CD4-positive, alpha-beta T cell treated with Interleukin-12 subunit alpha and Interleukin-12 subunit beta, for 1 hour (primary cell): ENCODE measurements at regions not wholly inside any gene's neighbourhood (a gene's known extent, or its start where the extent isn't known, plus 50 kb on each side); places are given as distances from the start of the nearest gene placed in this dataset.
"Not testable (repeated sequence)": the region's sequence is repeated elsewhere in the genome, so short reads cannot be mapped to it uniquely, and the experiment has no call there.

Experiments used
- DNase-seq: peaks from one replicate; pipeline ENCODE4 v3.0.0-alpha.2; 2020

DNA sequence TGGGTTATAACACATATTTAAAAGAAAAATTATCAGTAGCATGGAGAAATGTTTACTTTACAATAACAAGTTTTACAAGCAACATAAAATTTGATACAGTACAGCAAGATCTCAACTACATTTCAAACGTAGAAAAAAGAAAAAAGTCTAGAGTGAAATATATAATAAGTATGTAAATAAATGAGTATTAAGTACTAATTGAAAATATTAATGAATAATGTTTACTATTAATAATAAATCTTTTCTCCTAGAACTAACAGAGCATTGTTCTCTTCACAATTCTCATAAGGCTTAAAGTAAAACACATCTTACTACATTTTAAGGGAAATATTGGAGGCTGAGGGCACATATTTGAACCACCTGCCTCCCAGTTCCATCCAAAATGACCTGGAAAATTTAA is 72.1 kb downstream of the TMEM212 start:
- no peak for DNase-seq

DNA sequence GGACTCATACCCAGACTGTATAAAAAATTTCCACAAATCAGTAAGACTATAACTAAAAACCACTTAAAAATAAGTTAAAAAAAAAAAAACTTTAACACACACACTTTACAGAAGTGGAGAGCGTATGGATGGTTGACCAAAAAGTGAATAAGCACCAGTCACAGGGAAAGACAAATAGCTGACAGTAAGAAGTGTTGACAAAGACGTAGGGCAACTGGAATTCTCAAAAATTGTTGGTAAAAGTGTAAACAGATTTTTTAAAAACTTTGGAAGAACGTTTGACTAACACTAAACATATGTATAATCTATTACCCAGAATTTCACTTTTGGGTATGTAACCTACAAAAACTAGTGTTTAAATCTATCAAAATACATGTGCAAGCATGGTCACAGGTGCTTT is 73.7 kb downstream of the TMEM212 start:
- no peak for DNase-seq

DNA sequence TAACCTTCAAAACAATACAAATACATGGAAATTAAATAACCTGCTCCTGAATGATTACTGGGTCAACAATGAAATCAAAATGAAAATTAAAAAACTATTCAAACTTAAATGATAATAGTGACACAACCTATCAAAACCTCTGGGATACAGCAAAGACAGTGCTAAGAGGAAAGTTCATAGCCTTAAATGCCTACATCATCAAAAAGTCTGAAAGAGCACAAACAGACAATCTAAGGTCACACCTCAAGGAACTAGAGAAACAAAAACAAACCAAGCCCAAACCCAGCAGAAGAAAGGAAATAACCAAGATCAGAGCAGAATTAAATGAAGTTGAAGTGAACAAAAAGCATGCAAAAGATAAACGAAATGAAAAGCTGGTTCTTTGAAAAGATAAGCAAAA is 79.5 kb downstream of the TMEM212 start:
- not testable (repeated sequence) for DNase-seq

DNA sequence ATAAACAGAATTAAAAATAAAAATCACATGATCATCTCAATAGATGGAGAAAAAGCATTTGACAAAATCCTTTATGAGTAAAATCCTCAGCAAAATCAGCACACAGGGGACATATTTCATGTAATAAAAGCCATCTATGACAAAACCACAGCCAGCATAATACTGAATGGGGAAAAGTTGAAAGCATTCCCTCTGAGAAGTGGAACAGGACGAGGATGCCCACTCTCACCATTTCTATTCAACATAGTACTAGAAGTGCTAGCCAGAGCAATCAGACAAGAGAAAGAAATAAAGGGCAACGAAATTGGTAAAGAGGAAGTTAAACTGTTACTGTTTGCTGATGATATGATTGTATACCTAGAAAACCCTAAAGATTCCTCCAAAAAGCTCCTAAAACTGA is 80.5 kb downstream of the TMEM212 start:
- DNase-seq = not testable (repeated sequence)

DNA sequence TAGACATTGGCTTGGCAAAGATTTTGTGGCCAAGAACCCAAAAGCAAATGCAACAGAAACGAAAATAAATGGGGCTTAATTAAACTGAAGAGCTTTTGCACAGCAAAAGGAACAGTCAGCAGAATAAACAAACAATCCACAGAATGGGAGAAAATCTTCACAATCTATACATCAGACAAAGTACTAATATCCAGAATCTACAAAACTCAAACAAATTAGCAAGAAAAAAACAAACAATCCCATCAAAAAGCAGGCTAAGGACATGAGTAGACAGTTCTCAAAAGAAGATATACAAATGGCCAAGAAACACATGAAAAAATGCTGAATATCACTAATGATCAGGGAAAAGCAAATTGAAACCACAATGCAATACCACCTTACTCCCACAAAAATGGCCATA is 81.7 kb downstream of the TMEM212 start:
- DNase-seq = not testable (repeated sequence)

DNA sequence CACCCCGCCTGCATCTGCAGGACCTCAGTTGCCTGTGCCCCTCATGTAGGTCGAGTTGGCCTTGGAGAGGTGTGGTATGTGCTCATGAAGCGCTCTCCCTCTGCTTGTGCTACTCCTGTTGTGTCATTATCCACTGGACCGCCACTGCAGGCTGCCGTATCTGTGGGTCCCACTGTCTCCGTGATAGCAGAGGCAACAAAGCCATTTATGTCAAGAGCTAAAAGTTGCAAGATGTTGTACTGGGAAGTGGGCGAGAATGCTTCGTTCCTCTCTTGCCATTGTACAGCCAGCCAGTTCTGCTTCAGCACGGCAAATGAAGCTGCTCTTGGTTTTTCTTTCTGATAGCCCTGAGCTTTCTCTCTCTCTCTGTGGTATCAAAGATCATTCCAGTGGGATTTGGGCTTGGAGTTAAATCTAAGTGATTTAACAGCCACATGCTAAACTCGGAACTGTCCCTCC is 89.0 kb downstream of the TMEM212 start:
- no peak for DNase-seq

DNA sequence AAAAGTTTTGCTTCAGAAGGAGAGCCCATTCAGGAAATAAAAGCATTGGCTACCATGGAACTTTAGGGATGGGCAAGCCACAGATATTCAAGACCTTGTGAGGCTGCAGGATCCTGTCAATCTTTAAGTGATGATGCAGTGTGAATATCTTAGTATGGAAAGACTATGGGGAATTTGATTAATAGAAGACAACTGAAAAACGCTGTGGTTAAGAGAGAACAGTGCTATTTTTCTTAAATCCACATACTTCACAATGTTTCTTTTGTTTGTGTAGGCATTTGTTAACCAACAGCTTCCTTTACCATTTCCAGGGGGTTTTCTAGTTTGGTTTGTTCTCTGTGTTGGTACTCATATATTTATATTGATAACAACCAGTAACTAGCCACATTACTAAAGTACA is 90.3 kb downstream of the TMEM212 start:
- no peak for DNase-seq

DNA sequence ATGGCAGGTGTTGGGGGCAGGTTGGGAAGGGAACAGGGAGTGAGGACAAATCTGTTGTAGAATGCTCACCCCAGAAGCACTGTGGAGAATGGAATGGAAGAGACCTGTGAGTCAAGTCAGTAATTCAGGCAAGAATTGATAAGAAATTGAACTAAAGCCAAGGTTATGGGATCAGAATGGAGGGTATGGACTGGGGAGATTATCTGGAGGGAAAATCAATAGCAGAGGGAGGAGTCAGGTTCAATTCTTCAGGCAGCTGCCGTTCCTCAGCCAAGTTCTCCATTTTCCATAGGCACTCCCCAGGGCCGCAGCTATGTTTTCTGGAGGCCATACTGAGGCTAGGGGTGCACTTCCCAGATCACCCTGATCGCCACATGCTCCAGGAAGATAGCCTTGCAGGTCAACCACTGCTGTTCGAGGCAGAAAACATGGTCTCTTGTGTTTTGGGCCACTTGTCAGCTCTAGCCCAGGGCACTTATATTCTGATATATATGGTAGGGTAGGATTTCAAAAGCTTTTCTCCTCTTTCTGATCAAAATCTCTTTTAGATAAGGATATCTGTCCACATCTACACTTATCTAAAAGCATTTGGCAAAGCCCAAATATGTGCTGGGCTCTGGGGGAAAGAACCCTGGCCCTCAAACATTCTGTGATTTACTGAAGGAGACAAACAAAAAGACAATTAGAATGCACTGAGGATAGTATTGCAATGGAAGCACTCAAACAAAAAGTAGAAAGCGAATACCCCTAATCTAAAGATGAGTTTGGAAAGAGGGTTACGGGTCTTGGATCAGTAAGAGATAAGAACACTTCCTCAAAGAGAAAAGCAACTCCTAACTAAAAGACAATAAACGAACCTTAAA is 92.3 kb downstream of the TMEM212 start:
- DNase-seq = no peak

DNA sequence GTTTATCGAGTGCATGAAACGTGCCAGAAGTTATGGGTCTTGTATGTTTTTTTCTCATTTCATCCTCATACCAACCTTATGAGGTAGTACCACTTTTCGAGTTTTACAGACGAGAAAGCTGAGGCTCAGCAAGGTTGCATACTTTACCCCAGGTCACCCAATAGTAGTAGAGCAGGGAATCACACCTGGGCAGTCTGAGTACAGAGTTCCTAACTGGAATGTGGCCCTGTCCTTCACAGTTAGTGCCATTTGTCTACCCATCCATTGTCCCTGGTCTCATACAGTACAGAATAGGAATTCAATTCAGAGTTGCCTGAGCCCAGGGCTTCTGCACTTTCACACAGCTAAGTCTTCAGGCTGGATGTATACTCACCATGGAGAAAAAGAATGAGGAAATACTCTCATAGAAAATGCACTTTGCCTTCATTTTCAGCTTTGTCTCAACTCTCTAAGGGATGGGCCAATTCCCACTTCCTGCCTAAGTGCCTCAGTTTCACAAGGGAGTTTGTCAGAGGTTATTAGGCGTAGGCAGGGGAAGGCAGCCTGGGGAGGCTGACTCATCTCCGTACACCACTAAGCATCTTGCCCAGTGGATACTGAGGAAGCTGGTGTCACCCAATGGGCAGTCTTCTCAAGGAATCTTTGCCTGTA is 93.2 kb downstream of the TMEM212 start:
- no peak for DNase-seq

DNA sequence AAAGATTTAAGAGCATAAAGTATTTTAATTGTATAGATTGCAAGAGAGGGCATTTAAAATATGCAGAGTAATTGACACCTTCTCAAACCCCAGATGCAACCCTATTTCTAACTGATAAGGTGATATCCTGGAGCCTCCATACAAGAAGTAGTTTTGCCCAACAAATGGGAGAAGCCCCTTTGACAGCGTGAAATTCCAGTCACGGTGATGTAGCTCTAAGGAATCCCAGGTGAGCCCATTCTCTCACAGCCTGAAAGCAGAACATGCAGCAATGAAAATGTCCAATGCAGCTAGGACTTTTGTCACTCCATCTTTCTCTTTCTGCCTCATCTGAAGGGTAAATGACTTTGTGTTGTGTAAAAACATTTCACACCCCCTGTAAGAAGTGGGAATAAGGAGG is 96.4 kb downstream of the TMEM212 start:
- no peak for DNase-seq

DNA sequence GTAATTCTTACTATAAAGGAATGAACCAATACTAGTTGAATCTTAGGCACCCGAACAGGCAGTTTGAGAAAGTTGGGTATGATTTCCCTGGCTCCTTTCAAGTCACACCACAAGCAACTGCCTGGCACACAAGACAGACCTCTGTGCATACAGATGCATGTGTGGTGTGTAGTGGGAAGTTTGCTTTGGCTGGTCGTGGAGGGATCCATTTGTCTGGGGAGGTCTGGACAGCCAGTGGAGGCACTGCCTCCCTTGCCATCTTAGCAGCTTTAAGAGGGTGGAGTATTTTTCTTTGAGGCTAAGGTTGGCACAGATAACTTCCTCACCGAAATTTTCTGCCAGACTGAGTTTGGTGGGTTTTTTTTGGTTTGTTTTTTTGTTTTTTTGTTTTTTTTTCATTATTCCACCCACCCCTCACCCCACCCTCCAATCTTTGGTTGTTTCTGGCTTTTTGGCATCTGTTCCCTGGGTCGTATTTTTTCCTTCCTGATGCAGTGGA is 97.1 kb downstream of the TMEM212 start:
- no peak for DNase-seq

DNA sequence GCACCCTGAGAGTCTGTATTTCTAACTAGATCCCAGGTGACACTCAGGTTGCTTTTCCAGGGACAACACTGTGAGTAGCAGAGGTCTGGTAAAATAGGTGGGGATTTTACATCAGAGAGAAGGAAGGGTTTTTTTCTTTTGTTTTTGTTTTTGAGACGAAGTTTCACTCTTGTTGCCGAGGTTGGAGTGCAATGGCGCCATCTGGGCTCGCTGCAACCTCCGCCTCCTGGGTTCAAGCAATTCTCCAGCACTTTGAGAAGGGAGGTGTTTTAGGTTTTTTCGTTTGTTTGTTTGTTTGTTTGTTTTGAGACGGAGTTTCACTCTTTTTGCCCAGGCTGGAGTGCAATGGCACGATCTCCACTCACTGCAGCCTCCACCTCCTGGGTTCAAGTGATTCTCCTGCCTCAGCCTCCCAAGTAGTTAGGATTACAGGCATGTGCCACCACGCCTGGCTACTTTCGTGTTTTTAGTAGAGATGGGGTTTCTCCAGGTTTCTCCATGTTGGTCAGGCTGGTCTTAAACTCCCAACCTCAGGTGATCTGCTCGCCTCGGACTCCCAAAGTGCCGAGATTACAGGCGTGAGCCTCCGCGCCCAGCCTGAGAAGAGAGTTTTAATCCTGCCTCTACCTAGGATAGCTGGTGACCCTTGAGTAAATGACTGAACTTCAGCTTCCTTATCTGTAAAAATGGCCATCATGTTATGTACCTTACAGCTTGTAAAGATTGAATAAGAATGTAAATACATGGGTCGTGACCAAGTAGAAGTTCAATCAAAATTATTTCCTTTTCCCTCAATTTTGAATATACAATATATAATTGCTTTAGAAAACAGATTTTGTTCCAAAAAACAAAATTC is 95.9 kb upstream of the FNDC3B start:
- no peak for DNase-seq

DNA sequence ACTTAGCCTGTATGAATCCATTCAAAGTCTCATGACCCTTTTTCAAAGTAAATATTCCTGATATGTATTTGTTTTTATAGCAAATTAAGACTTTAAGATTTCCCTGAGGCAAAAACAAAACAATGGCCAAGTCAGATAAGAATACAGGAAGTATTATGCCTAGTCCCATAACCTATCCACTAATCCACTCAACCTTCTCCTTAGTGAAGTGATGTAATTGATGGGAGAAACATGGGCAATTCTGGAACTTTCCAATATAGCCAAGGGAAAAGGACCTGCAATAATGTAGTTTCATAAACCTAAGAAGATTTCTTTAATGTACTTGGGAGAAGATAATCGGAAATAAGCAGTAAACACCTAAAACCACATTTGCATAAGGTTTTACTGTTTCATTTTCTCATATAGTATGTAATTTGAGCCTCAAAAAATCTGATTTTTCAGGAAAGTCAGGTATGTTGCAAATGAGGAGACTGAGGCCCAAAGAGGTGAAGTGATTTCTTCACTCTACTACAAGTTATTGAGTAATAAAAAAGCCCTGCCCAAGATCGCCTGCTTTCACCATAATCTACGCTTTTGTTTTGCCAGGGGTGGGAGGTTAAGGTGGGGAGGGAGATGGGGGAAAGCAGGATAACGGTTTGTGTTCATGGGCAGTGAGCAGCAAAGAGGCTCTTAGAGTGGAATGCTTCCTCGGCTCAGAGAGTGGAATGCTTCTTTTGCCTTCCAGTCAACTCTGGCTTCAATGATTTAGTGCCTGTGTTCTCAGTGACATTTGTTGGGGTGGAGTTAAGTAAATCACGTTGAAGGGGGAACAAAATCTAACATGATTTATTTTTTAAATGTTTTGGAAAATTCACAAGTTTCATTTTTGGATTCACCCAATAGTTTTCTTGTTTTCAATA is 95.0 kb upstream of the FNDC3B start:
- no peak for DNase-seq

DNA sequence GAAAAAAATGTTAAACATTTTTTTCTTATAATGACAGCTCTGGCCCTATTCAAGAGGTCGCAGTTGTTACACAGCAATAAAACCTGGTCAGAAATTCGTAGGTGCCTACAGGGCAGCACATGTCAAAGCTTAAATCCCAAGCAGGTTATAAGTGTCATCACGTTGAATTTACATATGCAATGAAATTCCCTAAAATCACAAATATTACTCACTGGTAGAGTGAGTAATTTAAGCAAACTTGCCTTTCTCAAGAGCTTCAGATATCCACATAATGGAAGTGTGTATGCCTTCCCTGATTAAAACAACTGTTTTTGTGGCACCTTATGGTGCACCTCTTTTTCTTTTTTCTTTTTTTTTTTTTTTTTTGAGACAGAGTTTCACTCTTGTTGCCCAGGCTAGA is 90.7 kb upstream of the FNDC3B start:
- no peak for DNase-seq

DNA sequence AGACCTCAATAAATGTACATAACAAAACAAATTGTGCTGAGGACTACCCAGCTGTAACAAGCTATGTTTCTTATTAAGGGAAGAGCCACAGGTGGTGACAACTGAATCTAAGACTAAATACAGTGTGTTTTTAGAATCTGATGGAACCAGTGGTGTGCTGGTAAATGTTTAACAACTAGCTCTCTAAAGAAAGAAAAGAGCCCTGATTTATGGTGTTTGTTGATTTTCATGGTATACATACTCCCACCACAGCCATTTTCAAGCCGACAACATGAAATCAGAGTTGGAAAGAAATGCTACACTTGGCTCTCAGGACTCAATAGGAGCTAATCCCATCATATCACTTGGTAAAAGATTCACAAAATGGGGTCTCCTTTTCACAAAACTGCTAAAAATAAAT is 89.8 kb upstream of the FNDC3B start:
- no peak for DNase-seq

DNA sequence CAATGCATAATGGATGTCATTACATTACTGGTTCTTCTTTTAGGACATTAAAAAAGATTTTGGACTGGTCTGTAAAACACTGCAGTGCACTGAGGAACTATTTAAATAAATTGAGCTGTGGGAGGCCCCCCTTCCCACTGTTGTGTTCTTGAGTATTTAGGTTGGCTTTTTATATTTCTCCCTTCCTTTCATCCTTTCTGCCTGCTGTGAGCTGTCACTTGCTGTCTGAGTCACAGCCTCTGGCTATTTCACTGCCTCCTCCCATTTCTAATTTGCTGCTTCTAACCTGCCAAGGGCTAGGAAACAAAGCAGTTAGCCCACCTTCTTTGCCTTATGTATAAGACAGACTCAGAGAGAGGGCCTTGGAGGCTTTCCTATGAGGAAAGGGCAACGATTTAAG is 89.0 kb upstream of the FNDC3B start:
- DNase-seq = no peak

DNA sequence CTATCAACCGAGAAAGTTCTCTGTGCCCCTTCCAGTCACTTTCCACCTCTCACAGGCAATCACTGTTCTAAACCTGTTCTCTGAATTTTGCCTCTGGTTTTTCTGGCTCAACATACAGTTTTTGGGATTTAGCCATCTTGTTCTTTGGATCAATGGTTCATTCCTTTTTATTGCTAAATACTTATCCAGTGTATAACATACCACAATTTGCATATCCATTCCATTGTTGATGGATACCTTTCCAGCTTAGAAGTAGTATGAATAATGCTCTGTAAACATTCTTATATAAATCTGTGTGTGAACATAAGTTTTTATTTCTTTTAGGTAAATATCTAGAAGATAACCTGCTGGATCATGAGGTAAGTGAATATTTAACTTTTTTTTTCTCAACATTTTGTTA is 87.8 kb upstream of the FNDC3B start:
- no peak for DNase-seq

DNA sequence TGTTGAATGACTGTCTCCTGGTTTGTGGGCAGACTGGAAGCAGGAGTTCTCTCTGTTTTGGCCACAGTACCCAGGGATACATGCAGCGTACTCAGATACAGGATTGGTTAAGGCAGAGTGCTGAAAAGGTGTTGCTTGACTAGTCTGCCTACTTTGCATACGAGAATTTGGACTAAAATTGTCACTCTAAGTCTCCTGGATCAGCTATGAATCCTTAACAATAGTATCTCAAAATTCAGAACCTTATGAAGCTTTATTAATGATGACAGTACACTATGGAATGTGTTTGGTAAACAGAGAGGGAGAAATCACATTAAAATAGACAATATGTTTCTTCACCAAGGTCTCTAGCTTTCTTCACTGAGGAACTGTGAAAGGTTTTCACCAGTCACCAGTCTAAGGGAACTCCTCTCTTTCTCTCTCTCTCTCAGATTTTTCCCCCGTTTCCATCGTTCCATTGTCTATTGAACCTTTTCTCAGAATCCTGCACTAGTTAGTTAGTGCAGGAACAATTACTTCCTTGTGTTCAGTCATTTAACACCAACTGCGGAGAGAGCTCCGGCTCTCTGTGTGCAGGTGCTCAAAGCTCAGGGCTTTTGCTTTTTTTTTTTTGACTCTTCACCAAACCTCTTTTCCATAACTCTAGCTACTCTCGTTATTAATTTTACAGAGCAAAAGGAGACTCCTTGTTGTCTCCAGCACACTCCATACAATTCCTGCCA is 85.9 kb upstream of the FNDC3B start:
- no peak for DNase-seq

DNA sequence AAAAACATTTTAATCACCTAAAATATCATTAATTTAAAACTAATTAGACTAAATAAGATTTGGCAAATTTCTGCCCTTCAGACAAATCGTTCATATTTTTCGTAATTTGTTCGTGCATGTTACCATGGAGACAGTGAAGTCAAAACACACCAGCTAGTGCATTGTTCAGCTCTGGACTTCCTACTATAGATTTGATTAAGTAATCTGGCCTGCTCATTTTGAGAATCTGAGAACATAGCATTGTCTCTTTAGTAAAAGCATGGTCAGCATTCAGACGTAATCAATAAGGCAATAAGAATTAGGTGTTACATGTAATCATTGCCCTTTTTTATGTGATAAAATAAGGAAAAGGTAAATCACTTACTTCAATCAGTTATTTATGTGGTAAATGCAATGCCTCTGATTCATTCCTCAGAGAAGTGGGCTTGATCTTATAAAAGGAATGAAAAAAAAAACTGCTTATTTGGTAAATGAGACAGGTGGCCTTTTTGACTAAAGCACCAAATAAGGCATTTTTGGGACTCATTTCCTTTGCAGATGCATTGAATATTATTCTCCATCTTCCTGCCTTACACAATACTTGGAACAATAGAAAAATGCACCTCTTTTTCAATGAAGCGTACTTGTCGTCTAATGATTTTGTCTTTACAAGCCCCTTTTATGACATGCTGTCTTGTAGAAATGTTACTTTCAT is 84.5 kb upstream of the FNDC3B start:
- no peak for DNase-seq

DNA sequence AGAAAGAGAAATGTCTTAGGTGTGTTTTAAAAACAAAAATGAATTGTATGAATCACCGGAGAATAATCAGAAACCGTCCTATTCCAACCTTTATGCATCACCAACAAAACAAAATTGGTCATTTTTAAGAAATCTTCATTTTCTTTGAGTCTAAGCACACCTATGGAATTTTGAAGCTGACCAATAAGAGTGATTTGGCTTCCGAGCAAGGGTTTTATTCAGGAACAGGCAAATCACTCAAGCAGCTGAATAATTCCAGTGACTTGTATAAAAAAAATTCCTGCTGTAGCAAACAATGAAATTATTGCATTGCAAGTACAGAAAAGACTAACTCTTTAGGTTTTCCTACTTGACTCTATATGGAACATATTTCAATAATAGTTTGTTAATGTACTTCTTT is 83.8 kb upstream of the FNDC3B start:
- no peak for DNase-seq

DNA sequence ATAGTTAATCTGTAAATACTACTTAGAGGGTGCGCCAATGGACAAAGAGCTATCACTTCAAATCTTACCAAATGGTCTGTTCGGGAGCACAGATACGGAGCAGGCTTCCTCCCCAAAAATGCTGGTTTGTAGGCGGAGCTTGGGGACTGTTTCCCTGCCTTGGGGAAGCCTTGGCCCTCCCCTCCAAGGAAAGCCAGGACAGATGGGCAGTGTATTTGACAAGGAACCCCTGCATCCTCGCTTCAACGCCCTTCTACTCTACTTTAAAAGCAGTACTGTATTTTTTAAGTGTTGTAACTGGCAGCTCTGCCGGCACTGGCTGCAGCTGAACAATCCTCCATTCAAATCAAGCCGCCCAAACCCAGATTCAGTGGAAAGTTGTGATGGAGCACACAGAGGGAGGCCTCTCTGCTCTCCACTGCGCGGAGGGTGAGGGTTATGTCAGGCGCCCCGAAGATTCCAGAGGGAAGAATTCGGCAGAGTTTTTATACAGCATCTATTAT is 83.1 kb upstream of the FNDC3B start:
- no peak for DNase-seq
